ENCODE measurements at regions not wholly inside any gene's neighbourhood (a gene's known extent, or its start where the extent isn't known, plus 50 kb on each side); places are given as distances from the start of the nearest gene placed in this dataset.
"Not testable (repeated sequence)": the region's sequence is repeated elsewhere in the genome, so short reads cannot be mapped to it uniquely, and the experiment has no call there.

- not testable (repeated sequence) for TF ChIP-seq CTCF, POLR2A (IDR thresholded peaks at IDR 0.05)
Observed at GRCh38 chr17:22056566-22056965, 364.2 kb downstream of the KCNJ18 start.
